HepG2 (cell line): ENCODE measurements at regions not wholly inside any gene's neighbourhood (a gene's known extent, or its start where the extent isn't known, plus 50 kb on each side); places are given as distances from the start of the nearest gene placed in this dataset.

Experiments used
- ATAC-seq: fragments of 200-7000 bp; cut with Tn5 transposase; 3 replicates; pipeline ENCODE4 v1.9.1; 2020; ENCODE audit warnings: mild to moderate bottlenecking, moderate library complexity
- BruUV-seq: library from RNA; stranded (reverse); fragments of 400-500 nt; replicated peaks from 2 replicates; lab custom pipeline; 2021; lab: Mats Ljungman, UMichigan
- CTCF ChIA-PET: fragments of 300-600 bp; formaldehyde crosslinking; extraction: SDS; loops from one replicate; lab custom pipeline; 2021; ENCODE audit warnings: low total read pairs, inconsistent platforms, low intra/inter-chr PET ratio; lab: Yijun Ruan, JAX
- POLR2A ChIA-PET: fragments of 350-600 bp; sonication (Branson Sonifier 250); formaldehyde crosslinking; loops from one replicate; lab custom pipeline; 2020; ENCODE audit warnings: antibody characterized with exemption, inconsistent platforms; lab: Yijun Ruan, JAX
- DNase-seq: peaks from one replicate; pipeline ENCODE4 v3.0.0-alpha.2; 2015; ENCODE audit warnings: low spot score
- FAIRE-seq: peaks from 3 replicates; lab custom pipeline; 2011; peaks lifted over from hg19 to GRCh38; lab: Jason Lieb, UNC
- H2AFZ ChIP-seq: one replicate; pipeline ENCODE4 v1.6.1; 2011; ENCODE audit warnings: low read length, inconsistent platforms
- H3K27ac ChIP-seq: fragments of 300-600 bp; 3 replicates; pipeline ENCODE4 v1.8.0; 2011; ENCODE audit warnings: mixed run types, mild to moderate bottlenecking, mixed read lengths, low read length, inconsistent platforms; ENCODE audit not compliant: insufficient read depth; ENCODE audit errors: extremely low read length
- H3K27me3 ChIP-seq, 2 experiments: fragments of 200-600 bp in 1 of 2; 2 replicates in 1 of 2; 3 replicates in 1 of 2; pipeline versions ENCODE4 v1.6.0 to v1.8.0; 2011; ENCODE audit warnings: low read length in 2 of 2, mild to moderate bottlenecking in 2 of 2, moderate library complexity in 2 of 2, inconsistent platforms in 1 of 2; ENCODE audit not compliant: insufficient read depth in 2 of 2, control insufficient read depth in 1 of 2
- H3K36me3 ChIP-seq, 2 experiments: fragments of 200-600 bp in 1 of 2; replicated peaks in 1 of 2; 2 replicates in 1 of 2; 3 replicates in 1 of 2; pipeline versions ENCODE4 v1.5.1 to v1.8.0; 2011; ENCODE audit warnings: low read length in 2 of 2, inconsistent platforms in 1 of 2; ENCODE audit not compliant: insufficient read depth in 2 of 2, control insufficient read depth in 1 of 2
- H3K4me1 ChIP-seq: 2 replicates; pipeline ENCODE4 v1.5.1; 2012; ENCODE audit warnings: low read length, inconsistent platforms; ENCODE audit not compliant: insufficient read depth
- H3K4me2 ChIP-seq: 2 replicates; pipeline ENCODE4 v1.6.0; 2011; ENCODE audit warnings: low read depth, low read length, inconsistent platforms
- H3K4me3 ChIP-seq, 3 experiments: fragments of 200-600 bp in 1 of 3; sonication (generic), shearing (Covaris generic) in 1 of 3; replicated peaks in 1 of 3; 2 replicates each; pipeline ENCODE4 v1.5.1; 2011 to 2016; ENCODE audit warnings: low read length in 3 of 3, inconsistent platforms in 2 of 3, low read depth in 2 of 3, mild to moderate bottlenecking in 2 of 3, control low read depth in 1 of 3, mixed read lengths in 1 of 3; ENCODE audit not compliant: insufficient read depth in 1 of 3
- H3K79me2 ChIP-seq: one replicate; pipeline ENCODE4 v1.6.1; 2011; ENCODE audit warnings: low read length, inconsistent platforms; ENCODE audit not compliant: insufficient read depth
- H3K9ac ChIP-seq: 2 replicates; pipeline ENCODE4 v1.6.0; 2011; ENCODE audit warnings: mild to moderate bottlenecking, low read depth, low read length, inconsistent platforms; ENCODE audit not compliant: insufficient read depth
- H3K9me3 ChIP-seq: 2 replicates; pipeline ENCODE4 v1.5.1; 2012; ENCODE audit warnings: mild to moderate bottlenecking, low read length
- H4K20me1 ChIP-seq: 2 replicates; pipeline ENCODE4 v1.6.0; 2011; ENCODE audit warnings: inconsistent platforms, mild to moderate bottlenecking, low read length, moderate library complexity; ENCODE audit not compliant: insufficient read depth
- CBX1 ChIP-seq: IDR thresholded peaks from one replicate; pipeline ENCODE4 v1.6.1; 2016; ENCODE audit warnings: antibody characterized with exemption, low read depth
- CCDC6 ChIP-seq: sonication (generic); formaldehyde crosslinking; IDR thresholded peaks from 2 replicates; pipeline ENCODE4 v1.8.1; 2022; ENCODE audit warnings: mild to moderate bottlenecking, missing genetic modification reagents, moderate library complexity
- EED ChIP-seq: sonication (generic); formaldehyde crosslinking; IDR thresholded peaks from 2 replicates; pipeline ENCODE4 v1.5.0; 2020; ENCODE audit warnings: mild to moderate bottlenecking, missing genetic modification reagents
- FOSL1 ChIP-seq: sonication (generic); formaldehyde crosslinking; IDR thresholded peaks from 2 replicates; pipeline ENCODE4 v1.9.0; 2021; ENCODE audit warnings: missing genetic modification reagents, borderline replicate concordance
- KLF15 ChIP-seq: sonication (generic); formaldehyde crosslinking; IDR thresholded peaks from 2 replicates; pipeline ENCODE4 v1.8.1; 2023; ENCODE audit warnings: borderline replicate concordance, mild to moderate bottlenecking, inconsistent platforms, missing genetic modification reagents, mixed read lengths
- NFRKB ChIP-seq: fragments of 450-650 bp; IDR thresholded peaks from 2 replicates; pipeline ENCODE4 v1.6.1; 2017
- RBM39 ChIP-seq: fragments of 200-400 bp; formaldehyde crosslinking; IDR thresholded peaks from one replicate; pipeline ENCODE4 v1.6.1; 2018; ENCODE audit warnings: antibody characterized with exemption, mild to moderate bottlenecking, low read depth, low read length; ENCODE audit not compliant: poor library complexity, severe bottlenecking
- ZBTB7A ChIP-seq: sonication (generic); formaldehyde crosslinking; IDR thresholded peaks from 2 replicates; pipeline ENCODE4 v1.8.0; 2022; ENCODE audit warnings: mild to moderate bottlenecking, missing genetic modification reagents
- ZNF292 ChIP-seq: sonication (generic); formaldehyde crosslinking; IDR thresholded peaks from 2 replicates; pipeline ENCODE4 v1.8.1; 2022; ENCODE audit warnings: mild to moderate bottlenecking, low read depth, missing genetic modification reagents, borderline replicate concordance
- ZNF563 ChIP-seq: sonication (generic); formaldehyde crosslinking; IDR thresholded peaks from 2 replicates; pipeline ENCODE4 v1.8.0; 2022; ENCODE audit warnings: mild to moderate bottlenecking, moderate library complexity, missing genetic modification reagents
- ZNF660 ChIP-seq: sonication (generic); formaldehyde crosslinking; IDR thresholded peaks from 2 replicates; pipeline ENCODE4 v1.5.1; 2020; ENCODE audit warnings: mild to moderate bottlenecking, low read depth, missing genetic modification reagents, borderline replicate concordance
- ZNF790 ChIP-seq: sonication (generic); formaldehyde crosslinking; IDR thresholded peaks from 2 replicates; pipeline ENCODE4 v1.8.0; 2022; ENCODE audit warnings: missing genetic modification reagents, mild to moderate bottlenecking, borderline replicate concordance
- WGBS: methylation state at CpG from one replicate; pipeline ENCODE4 v1.1.6; 2017; ENCODE audit warnings: low lambda C conversion rate; 5-methylcytosine and 5-hydroxymethylcytosine counted together
- in situ Hi-C: cut with HindIII; loops from 2 replicates; pipeline ENCODE4 v1.10.0; 2017; ENCODE audit warnings: low pct_unique_long_range_greater_than_20kb; ENCODE audit not compliant: extremely low pct_ligation_motif_present
- intact Hi-C: fragments of 100-400 bp; cut with micrococcal nuclease; formaldehyde crosslinking; loops from one replicate; pipeline ENCODE4 v1.10.0; 2022; ENCODE audit not compliant: unreplicated experiment
- TF ChIP-seq, protein P1 (sequence below): sonication (generic); formaldehyde crosslinking; IDR thresholded peaks from 2 replicates; pipeline ENCODE4 v1.4.0; 2020; ENCODE audit warnings: missing genetic modification reagents
- TF ChIP-seq, protein P2 (sequence below): sonication (generic); formaldehyde crosslinking; IDR thresholded peaks from 2 replicates; pipeline ENCODE4 v1.8.0; 2022; ENCODE audit warnings: low read depth, missing genetic modification reagents

DNA sequence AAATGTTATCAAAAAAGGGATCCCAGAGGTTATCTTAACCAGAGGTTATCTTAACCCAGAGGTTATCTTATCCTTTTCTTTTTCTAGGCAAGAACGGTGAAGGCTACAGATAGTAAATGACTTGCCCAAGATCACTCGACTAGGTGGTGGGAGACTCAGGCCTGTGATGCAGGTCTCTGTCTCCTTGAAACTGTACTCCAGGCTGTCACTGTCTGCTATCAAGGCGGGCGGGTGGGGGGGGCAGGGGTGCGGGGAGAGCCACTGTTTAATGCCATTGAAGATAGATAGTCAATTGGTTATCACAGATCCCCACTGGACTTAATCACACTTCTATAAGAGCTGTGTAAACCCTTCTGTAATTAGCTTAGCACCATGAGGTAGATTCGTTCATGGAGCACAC, 315.9 kb upstream of the TCF4 start:
- Histone ChIP-seq H3K4me3 (no peak overlapping the region), H3K79me2 (no peaks in the 10 kb centered on the region), H3K36me3 (no peaks in the 10 kb centered on the region), H3K27ac (no peak overlapping the region), H3K4me2 (no peak overlapping the region), H3K9ac (no peak overlapping the region), H3K4me1 (no peaks in the 10 kb centered on the region), H3K9me3 (peaks cover 71% of the 10 kb centered on the region), H3K27me3 (no peaks in the 10 kb centered on the region), H2AFZ (no peak overlapping the region), H4K20me1 (no peaks in the 10 kb centered on the region)
- DNase-seq (no peak), FAIRE-seq (no peak), ATAC-seq (no peak)
- BruUV-seq: no TSS peak
- intact Hi-C loops: no loop called here
- TF ChIP-seq CCDC6 (CRISPR knock-in tag): no peak
- no peak for TF ChIP-seq ZNF790
- no peak for TF ChIP-seq CBX1
- TF ChIP-seq KLF15: no peak
- no peak for TF ChIP-seq ZBTB7A (CRISPR knock-in tag)
- no peak for TF ChIP-seq ZNF292
- ChIA-PET POLR2A (no interaction called here), CTCF (no interaction called here)
- in situ Hi-C loops: no loop called here
- 0% methylated on average over 3 of the region's 6 CpGs for WGBS

DNA sequence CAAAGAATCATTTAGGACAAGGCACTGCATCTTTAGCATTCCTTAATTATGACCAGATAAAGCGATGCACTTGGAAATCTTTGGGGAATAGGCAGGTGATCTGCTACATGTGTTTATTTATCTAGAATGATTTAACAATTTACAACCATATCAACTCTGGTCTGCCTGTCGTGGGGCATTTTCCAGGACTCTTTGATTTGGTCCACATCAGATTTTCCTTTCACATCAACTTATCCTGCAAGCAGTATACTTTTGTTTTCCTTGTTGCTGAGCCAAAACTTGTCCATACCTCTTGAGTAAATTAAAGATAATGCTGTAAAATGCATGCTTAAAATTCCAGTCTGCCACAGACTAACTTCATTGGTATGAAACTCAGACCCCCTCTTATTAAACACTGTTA, 312.4 kb upstream of the TCF4 start:
- no TSS peak for BruUV-seq
- no peak overlapping the region for H2AFZ ChIP-seq
- peaks cover 80% of the 10 kb centered on the region for H3K9me3 ChIP-seq
- H3K4me2 ChIP-seq: no peak overlapping the region
- H3K36me3 ChIP-seq: no peaks in the 10 kb centered on the region
- ChIA-PET CTCF (no interaction called here), POLR2A (no interaction called here)
- H3K27ac ChIP-seq: no peak overlapping the region
- H3K9ac ChIP-seq: no peak overlapping the region
- intact Hi-C loops: no loop called here
- in situ Hi-C loops: no loop called here
- no peaks in the 10 kb centered on the region for H3K4me1 ChIP-seq
- H3K27me3 ChIP-seq: no peaks in the 10 kb centered on the region
- no peak overlapping the region for H3K4me3 ChIP-seq
- no peaks in the 10 kb centered on the region for H3K79me2 ChIP-seq
- DNase-seq: no peak
- no peak for ATAC-seq
- no peak for FAIRE-seq
- WGBS: 5% methylated on average over 2 of the region's 2 CpGs
- H4K20me1 ChIP-seq: no peaks in the 10 kb centered on the region
- TF ChIP-seq, protein P1, sequence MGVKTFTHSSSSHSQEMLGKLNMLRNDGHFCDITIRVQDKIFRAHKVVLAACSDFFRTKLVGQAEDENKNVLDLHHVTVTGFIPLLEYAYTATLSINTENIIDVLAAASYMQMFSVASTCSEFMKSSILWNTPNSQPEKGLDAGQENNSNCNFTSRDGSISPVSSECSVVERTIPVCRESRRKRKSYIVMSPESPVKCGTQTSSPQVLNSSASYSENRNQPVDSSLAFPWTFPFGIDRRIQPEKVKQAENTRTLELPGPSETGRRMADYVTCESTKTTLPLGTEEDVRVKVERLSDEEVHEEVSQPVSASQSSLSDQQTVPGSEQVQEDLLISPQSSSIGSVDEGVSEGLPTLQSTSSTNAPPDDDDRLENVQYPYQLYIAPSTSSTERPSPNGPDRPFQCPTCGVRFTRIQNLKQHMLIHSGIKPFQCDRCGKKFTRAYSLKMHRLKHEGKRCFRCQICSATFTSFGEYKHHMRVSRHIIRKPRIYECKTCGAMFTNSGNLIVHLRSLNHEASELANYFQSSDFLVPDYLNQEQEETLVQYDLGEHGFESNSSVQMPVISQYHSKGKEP: no peak
- TF ChIP-seq ZNF660 (no peak), ZNF563 (no peak), EED (CRISPR knock-in tag) (no peak), FOSL1 (CRISPR knock-in tag) (no peak), NFRKB (no peak), RBM39 (no peak)
- TF ChIP-seq, protein P2, sequence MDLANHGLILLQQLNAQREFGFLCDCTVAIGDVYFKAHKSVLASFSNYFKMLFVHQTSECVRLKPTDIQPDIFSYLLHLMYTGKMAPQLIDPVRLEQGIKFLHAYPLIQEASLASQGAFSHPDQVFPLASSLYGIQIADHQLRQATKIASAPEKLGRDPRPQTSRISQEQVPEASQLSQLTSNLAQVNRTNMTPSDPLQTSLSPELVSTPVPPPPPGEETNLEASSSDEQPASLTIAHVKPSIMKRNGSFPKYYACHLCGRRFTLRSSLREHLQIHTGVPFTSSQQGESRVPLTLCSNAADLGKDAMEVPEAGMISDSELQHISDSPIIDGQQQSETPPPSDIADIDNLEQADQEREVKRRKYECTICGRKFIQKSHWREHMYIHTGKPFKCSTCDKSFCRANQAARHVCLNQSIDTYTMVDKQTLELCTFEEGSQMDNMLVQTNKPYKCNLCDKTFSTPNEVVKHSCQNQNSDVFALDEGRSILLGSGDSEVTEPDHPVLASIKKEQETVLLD (CRISPR knock-in tag): no peak
